Endodermal cell (in vitro differentiated cells): ENCODE measurements at regions not wholly inside any gene's neighbourhood (a gene's known extent, or its start where the extent isn't known, plus 50 kb on each side); places are given as distances from the start of the nearest gene placed in this dataset.

Experiments used
- DNase-seq: peaks from one replicate; pipeline ENCODE4 v3.0.0-alpha.2; 2017
- H3K27ac ChIP-seq: 2 replicates; pipeline ENCODE4 v1.5.1; 2013; ENCODE audit warnings: mild to moderate bottlenecking, low read depth, low read length, moderate library complexity
- H3K27me3 ChIP-seq: 2 replicates; pipeline ENCODE4 v1.6.1; 2013; ENCODE audit warnings: mild to moderate bottlenecking, low read length, moderate library complexity; ENCODE audit not compliant: insufficient read depth, control insufficient read depth, poor library complexity, severe bottlenecking
- H3K36me3 ChIP-seq: 2 replicates; pipeline ENCODE4 v1.7.0; 2013; ENCODE audit warnings: mild to moderate bottlenecking, low read length, moderate library complexity; ENCODE audit not compliant: control insufficient read depth, insufficient read depth
- H3K4me1 ChIP-seq: one replicate; pipeline ENCODE4 v1.7.0; 2013; ENCODE audit warnings: low read length; ENCODE audit not compliant: control insufficient read depth, insufficient read depth
- H3K4me3 ChIP-seq: 2 replicates; pipeline ENCODE4 v1.5.1; 2013; ENCODE audit warnings: mild to moderate bottlenecking, low read length, moderate library complexity
- H3K9ac ChIP-seq: 2 replicates; pipeline ENCODE4 v1.6.1; 2013; ENCODE audit warnings: mild to moderate bottlenecking, low read length, moderate library complexity; ENCODE audit not compliant: poor library complexity, severe bottlenecking; ENCODE audit errors: extremely low read depth
- H3K9me3 ChIP-seq: 2 replicates; pipeline ENCODE4 v1.6.1; 2013; ENCODE audit warnings: mild to moderate bottlenecking, low read length, moderate library complexity; ENCODE audit not compliant: control insufficient read depth
- H3K27ac Mint-ChIP-seq: 2 replicates; pipeline ENCODE4 v1.8.0; 2020; ENCODE audit warnings: mixed read lengths
- H3K27me3 Mint-ChIP-seq: 2 replicates; pipeline ENCODE4 v1.8.0; 2021; ENCODE audit warnings: mild to moderate bottlenecking, mixed read lengths; ENCODE audit not compliant: insufficient read depth
- H3K36me3 Mint-ChIP-seq: 2 replicates; pipeline ENCODE4 v1.8.0; 2020; ENCODE audit warnings: low read depth, mixed read lengths
- H3K4me1 Mint-ChIP-seq: 2 replicates; pipeline ENCODE4 v1.8.0; 2020; ENCODE audit warnings: mixed read lengths
- H3K4me3 Mint-ChIP-seq: 2 replicates; pipeline ENCODE4 v1.8.0; 2020; ENCODE audit warnings: mild to moderate bottlenecking, moderate library complexity, mixed read lengths
- H3K9me3 Mint-ChIP-seq: 2 replicates; pipeline ENCODE4 v1.8.0; 2020; ENCODE audit warnings: mild to moderate bottlenecking, mixed read lengths
- WGBS, 2 experiments: methylation state at CpG; one replicate each; pipeline versions ENCODE4 v1.1.5 to v1.1.7; 2013; ENCODE audit warnings: missing lambda C conversion rate in 2 of 2, mixed read lengths in 1 of 2; ENCODE audit not compliant: insufficient coverage in 1 of 2, insufficient read length in 1 of 2; 5-methylcytosine and 5-hydroxymethylcytosine counted together
- TF ChIP-seq, protein P1 (sequence below): fragments of 200-600 bp; sonication (generic); conservative IDR thresholded peaks from 2 replicates; pipeline ENCODE4 v1.5.0; 2021; ENCODE audit warnings: antibody characterized with exemption, mild to moderate bottlenecking

DNA sequence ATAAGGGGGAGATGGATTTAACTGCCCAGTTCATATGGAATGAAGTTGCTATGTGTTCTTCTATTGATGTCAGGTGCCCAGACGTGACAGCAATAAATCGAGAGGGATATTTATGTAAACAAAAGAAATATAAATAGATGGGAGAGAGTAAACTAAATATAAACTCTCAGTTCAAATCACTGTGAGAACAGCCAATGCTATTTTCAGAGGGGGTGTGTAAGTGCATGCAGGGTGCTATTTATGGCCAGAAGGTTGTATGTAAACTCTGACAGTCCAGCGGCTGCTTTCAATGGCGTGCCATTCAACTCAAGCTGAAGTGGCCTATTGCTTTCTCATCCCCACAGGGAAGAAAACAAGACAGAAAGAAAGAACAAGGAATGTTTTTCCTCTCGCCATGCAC is 127.2 kb downstream of the KCNA5 start:
- Histone ChIP-seq H3K27me3 (no peaks in the 10 kb centered on the region), H3K4me1 (no peaks in the 10 kb centered on the region), H3K9me3 (no peaks in the 10 kb centered on the region), H3K36me3 (no peaks in the 10 kb centered on the region), H3K27ac (no peak overlapping the region), H3K4me3 (no peak overlapping the region), H3K9ac (no peak overlapping the region)
- Mint-ChIP-seq H3K36me3 (no peaks in the 10 kb centered on the region), H3K4me3 (no peak overlapping the region), H3K9me3 (no peaks in the 10 kb centered on the region), H3K27ac (no peak overlapping the region), H3K4me1 (peaks cover 1% of the 10 kb centered on the region), H3K27me3 (no peaks in the 10 kb centered on the region)
- no peak for DNase-seq
- TF ChIP-seq, protein P1, sequence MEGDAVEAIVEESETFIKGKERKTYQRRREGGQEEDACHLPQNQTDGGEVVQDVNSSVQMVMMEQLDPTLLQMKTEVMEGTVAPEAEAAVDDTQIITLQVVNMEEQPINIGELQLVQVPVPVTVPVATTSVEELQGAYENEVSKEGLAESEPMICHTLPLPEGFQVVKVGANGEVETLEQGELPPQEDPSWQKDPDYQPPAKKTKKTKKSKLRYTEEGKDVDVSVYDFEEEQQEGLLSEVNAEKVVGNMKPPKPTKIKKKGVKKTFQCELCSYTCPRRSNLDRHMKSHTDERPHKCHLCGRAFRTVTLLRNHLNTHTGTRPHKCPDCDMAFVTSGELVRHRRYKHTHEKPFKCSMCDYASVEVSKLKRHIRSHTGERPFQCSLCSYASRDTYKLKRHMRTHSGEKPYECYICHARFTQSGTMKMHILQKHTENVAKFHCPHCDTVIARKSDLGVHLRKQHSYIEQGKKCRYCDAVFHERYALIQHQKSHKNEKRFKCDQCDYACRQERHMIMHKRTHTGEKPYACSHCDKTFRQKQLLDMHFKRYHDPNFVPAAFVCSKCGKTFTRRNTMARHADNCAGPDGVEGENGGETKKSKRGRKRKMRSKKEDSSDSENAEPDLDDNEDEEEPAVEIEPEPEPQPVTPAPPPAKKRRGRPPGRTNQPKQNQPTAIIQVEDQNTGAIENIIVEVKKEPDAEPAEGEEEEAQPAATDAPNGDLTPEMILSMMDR: no peak
- 89 to 93% methylated on average over 5 of the region's 5 CpGs for WGBS, 2 experiments

DNA sequence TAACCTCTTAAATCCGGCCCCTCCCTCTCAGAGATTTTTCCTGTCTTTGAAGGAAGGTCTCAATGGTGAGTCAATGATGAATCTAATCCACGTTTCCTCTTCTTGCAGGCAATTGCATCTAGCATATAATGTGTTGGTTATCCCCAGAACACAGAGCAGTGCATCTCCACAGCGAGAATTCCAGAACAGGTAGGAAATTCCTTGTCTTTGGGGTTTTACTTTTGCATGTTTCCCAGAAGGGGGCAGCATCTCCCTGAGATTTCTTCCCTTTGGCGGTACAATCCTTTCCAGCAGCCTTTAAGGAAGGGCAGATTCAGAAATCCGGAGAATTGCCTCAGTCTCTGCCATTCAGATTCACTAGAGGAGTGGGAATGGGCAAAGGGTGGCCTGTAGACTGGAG is 128.0 kb downstream of the KCNA5 start:
- TF ChIP-seq, protein P1: peak; percentile 99
- WGBS, 2 experiments: 30 to 48% methylated on average over 3 to 5 of the region's 5 CpGs
- Mint-ChIP-seq H3K4me1 (no peaks in the 10 kb centered on the region), H3K4me3 (no peak overlapping the region), H3K27ac (no peak overlapping the region), H3K27me3 (no peaks in the 10 kb centered on the region), H3K9me3 (no peaks in the 10 kb centered on the region), H3K36me3 (no peaks in the 10 kb centered on the region)
- no peak overlapping the region for H3K27ac ChIP-seq
- H3K27me3 ChIP-seq: no peaks in the 10 kb centered on the region
- no peak overlapping the region for H3K9ac ChIP-seq
- no peaks in the 10 kb centered on the region for H3K36me3 ChIP-seq
- H3K9me3 ChIP-seq: no peaks in the 10 kb centered on the region
- peak; percentile 86 for DNase-seq
- H3K4me1 ChIP-seq: no peaks in the 10 kb centered on the region
- no peak overlapping the region for H3K4me3 ChIP-seq

DNA sequence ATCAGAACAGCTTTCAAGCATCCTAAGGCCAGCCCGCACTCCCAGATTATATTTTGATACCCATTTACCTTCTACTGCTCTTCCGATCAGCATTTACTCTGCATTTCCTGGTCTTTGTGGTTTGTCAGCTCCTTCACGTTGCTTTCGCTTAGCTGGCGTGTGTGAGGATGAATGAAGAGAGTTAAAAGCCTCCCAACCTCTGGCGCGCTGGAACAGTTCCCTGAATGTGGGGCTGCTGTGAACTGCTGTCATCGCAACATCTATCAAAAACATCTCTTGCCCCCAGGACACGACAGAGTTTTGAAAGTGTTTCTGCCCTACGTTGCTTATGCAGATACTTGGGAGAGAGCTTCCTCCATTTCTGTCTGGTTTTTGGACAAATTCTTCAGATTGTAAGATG is 129.2 kb downstream of the KCNA5 start:
- Mint-ChIP-seq H3K9me3 (no peaks in the 10 kb centered on the region), H3K4me3 (no peak overlapping the region), H3K27me3 (no peaks in the 10 kb centered on the region), H3K36me3 (no peaks in the 10 kb centered on the region), H3K4me1 (no peaks in the 10 kb centered on the region), H3K27ac (no peak overlapping the region)
- Histone ChIP-seq H3K9me3 (no peaks in the 10 kb centered on the region), H3K9ac (no peak overlapping the region), H3K4me3 (no peak overlapping the region), H3K4me1 (no peaks in the 10 kb centered on the region), H3K36me3 (no peaks in the 10 kb centered on the region), H3K27ac (no peak overlapping the region), H3K27me3 (no peaks in the 10 kb centered on the region)
- DNase-seq: no peak
- 91 to 96% methylated on average over 7 to 10 of the region's 10 CpGs for WGBS, 2 experiments
- TF ChIP-seq, protein P1: no peak
